Colonic mucosa (tissue), 4 donors: ENCODE measurements at regions not wholly inside any gene's neighbourhood (a gene's known extent, or its start where the extent isn't known, plus 50 kb on each side); places are given as distances from the start of the nearest gene placed in this dataset.

Source experiments
- DNase-seq: peaks from one replicate; pipeline ENCODE4 v3.0.0-alpha.2; 2020
- H3K27ac ChIP-seq: fragments of 200-600 bp; one replicate; pipeline ENCODE4 v1.8.0; 2021
- H3K27me3 ChIP-seq: fragments of 200-600 bp; one replicate; pipeline ENCODE4 v1.8.0; 2021
- H3K36me3 ChIP-seq: fragments of 200-600 bp; one replicate; pipeline ENCODE4 v1.8.0; 2021
- H3K4me1 ChIP-seq: fragments of 200-600 bp; one replicate; pipeline ENCODE4 v1.8.0; 2021; ENCODE audit warnings: mild to moderate bottlenecking
- H3K4me3 ChIP-seq: fragments of 200-600 bp; one replicate; pipeline ENCODE4 v1.8.0; 2021
- H3K9ac ChIP-seq, 2 donors: one replicate each; pipeline ENCODE4 v1.7.0; 2013; ENCODE audit warnings: control low read depth in 2 of 2, low read depth in 2 of 2, low read length in 2 of 2
- H3K9me3 ChIP-seq: fragments of 200-600 bp; one replicate; pipeline ENCODE4 v1.8.0; 2021
- CTCF ChIP-seq: fragments of 200-600 bp; IDR thresholded peaks from one replicate; pipeline ENCODE4 v1.8.0; 2022; ENCODE audit warnings: antibody characterized with exemption, mild to moderate bottlenecking
- intact Hi-C: fragments of 100-400 bp; cut with DNase I; formaldehyde crosslinking; loops from one replicate; pipeline ENCODE4 v1.14.1; 2022
- donor health status: healthy.
- donor health status: DM: no; HTN: no; CAD: no.
- donor health status: DM: no; HTN: no; CAD: no.

- intact Hi-C loops = no loop called here
- Histone ChIP-seq H3K4me3 (no peak overlapping the region), H3K9ac (no peak overlapping the region), H3K4me1 (no peaks in the 10 kb centered on the region), H3K9me3 (no peaks in the 10 kb centered on the region), H3K36me3 (no peaks in the 10 kb centered on the region), H3K27ac (no peak overlapping the region), H3K27me3 (no peaks in the 10 kb centered on the region)
- no peak for TF ChIP-seq CTCF
- no peak for DNase-seq
Observed at GRCh38 chr10:8508882-8509281, 454.4 kb downstream of the GATA3 start.

GRCh38 chr10:8510471-8510870, 456.0 kb downstream of the GATA3 start:
- no peaks in the 10 kb centered on the region for H3K27me3 ChIP-seq
- no peak overlapping the region for H3K27ac ChIP-seq
- no peak overlapping the region for H3K4me3 ChIP-seq
- H3K9me3 ChIP-seq = no peaks in the 10 kb centered on the region
- no peak overlapping the region for H3K9ac ChIP-seq
- no peaks in the 10 kb centered on the region for H3K4me1 ChIP-seq
- intact Hi-C loops = no loop called here
- H3K36me3 ChIP-seq = no peaks in the 10 kb centered on the region
- no peak for TF ChIP-seq CTCF
- DNase-seq = no peak

- Histone ChIP-seq H3K9me3 (no peaks in the 10 kb centered on the region), H3K4me3 (no peak overlapping the region), H3K9ac (no peak overlapping the region), H3K36me3 (no peaks in the 10 kb centered on the region), H3K27me3 (no peaks in the 10 kb centered on the region), H3K4me1 (no peaks in the 10 kb centered on the region), H3K27ac (no peak overlapping the region)
- TF ChIP-seq CTCF = no peak
- intact Hi-C loops = no loop called here
- no peak for DNase-seq
Observed at GRCh38 chr10:8511026-8511425, 456.5 kb downstream of the GATA3 start.

- no peak overlapping the region for H3K27ac ChIP-seq
- H3K9ac ChIP-seq = no peak overlapping the region
- no peaks in the 10 kb centered on the region for H3K36me3 ChIP-seq
- H3K9me3 ChIP-seq = no peaks in the 10 kb centered on the region
- TF ChIP-seq CTCF = no peak
- H3K4me1 ChIP-seq = no peaks in the 10 kb centered on the region
- no peak for DNase-seq
- intact Hi-C loops = no loop called here
- H3K27me3 ChIP-seq = no peaks in the 10 kb centered on the region
- no peak overlapping the region for H3K4me3 ChIP-seq
Observed at GRCh38 chr10:8513155-8514147, 459.0 kb downstream of the GATA3 start.

- intact Hi-C loops = no loop called here
- no peaks in the 10 kb centered on the region for H3K9me3 ChIP-seq
- no peak overlapping the region for H3K4me3 ChIP-seq
- no peak for DNase-seq
- H3K36me3 ChIP-seq = no peaks in the 10 kb centered on the region
- no peak overlapping the region for H3K9ac ChIP-seq
- no peak overlapping the region for H3K27ac ChIP-seq
- TF ChIP-seq CTCF = no peak
- H3K4me1 ChIP-seq = no peaks in the 10 kb centered on the region
- no peaks in the 10 kb centered on the region for H3K27me3 ChIP-seq
Observed at GRCh38 chr10:8520382-8520781, 465.9 kb downstream of the GATA3 start.
